Mucosa of descending colon (tissue), 3 donors: ENCODE measurements at regions not wholly inside any gene's neighbourhood (a gene's known extent, or its start where the extent isn't known, plus 50 kb on each side); places are given as distances from the start of the nearest gene placed in this dataset.

Source experiments
- ATAC-seq: fragments of 200-7000 bp; cut with Tn5 transposase; one replicate; pipeline ENCODE4 v1.9.1; 2020; ENCODE audit warnings: mild to moderate bottlenecking, moderate library complexity
- DNase-seq, 3 donors: peaks; one replicate each; pipeline ENCODE4 v3.0.0-alpha.2; 2020
- H3K36me3 ChIP-seq: fragments of 200-600 bp; one replicate; pipeline ENCODE4 v1.8.0; 2021; ENCODE audit warnings: low read depth, mild to moderate bottlenecking
- H3K4me1 ChIP-seq: fragments of 200-600 bp; one replicate; pipeline ENCODE4 v1.8.0; 2021; ENCODE audit warnings: low read depth, mild to moderate bottlenecking
- H3K4me3 ChIP-seq: fragments of 200-600 bp; one replicate; pipeline ENCODE4 v1.8.0; 2021; ENCODE audit warnings: mild to moderate bottlenecking
- H3K9me3 ChIP-seq: fragments of 200-600 bp; one replicate; pipeline ENCODE4 v1.8.0; 2021; ENCODE audit warnings: mild to moderate bottlenecking
- intact Hi-C, 2 donors: fragments of 100-400 bp; cut with DNase I in 1 of 2; cut with micrococcal nuclease in 1 of 2; formaldehyde crosslinking; loops; one replicate each; pipeline versions ENCODE4 v1.11.0 to v1.11.1; 2022; cut with DNase I, micrococcal nuclease
- TF ChIP-seq, protein P1 (sequence below): fragments of 200-600 bp; IDR thresholded peaks from one replicate; pipeline ENCODE4 v1.8.0; 2022; ENCODE audit warnings: antibody characterized with exemption, mild to moderate bottlenecking
- donor health status: DM: no; HTN: no; CAD: no; lungs with moderate emphysema.
- donor health status: DM: no; HTN: no; CAD: no.
- donor health status: DM: no; HTN: yes; CAD: no.

DNA sequence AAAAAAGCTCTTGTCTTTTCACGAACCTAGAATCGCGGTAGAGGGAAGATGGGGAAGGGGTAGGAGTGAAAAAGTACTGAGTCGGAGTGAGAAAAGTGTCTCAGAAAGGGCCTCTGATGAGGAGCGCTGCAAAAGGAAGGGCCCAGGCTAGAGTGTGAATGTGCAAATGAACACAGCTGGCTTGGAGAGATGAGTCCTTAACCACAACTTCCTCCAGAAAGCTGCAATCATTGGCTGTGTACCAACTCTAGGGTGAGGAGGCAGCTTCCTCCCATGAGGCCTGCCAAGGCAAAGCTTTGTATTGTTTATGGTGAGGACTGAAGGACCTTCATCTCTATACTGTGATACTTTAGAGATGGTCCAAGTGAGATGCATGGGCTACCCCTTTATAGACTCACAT is 566.9 kb upstream of the ANO5 start:
- intact Hi-C loops: no loop called here
- peak in 1 of 3 donors; percentile 11 for DNase-seq

GRCh38 chr11:21628641-21629040 is 564.2 kb upstream of the ANO5 start:
- intact Hi-C loops: no loop called here
- TF ChIP-seq, protein P1, sequence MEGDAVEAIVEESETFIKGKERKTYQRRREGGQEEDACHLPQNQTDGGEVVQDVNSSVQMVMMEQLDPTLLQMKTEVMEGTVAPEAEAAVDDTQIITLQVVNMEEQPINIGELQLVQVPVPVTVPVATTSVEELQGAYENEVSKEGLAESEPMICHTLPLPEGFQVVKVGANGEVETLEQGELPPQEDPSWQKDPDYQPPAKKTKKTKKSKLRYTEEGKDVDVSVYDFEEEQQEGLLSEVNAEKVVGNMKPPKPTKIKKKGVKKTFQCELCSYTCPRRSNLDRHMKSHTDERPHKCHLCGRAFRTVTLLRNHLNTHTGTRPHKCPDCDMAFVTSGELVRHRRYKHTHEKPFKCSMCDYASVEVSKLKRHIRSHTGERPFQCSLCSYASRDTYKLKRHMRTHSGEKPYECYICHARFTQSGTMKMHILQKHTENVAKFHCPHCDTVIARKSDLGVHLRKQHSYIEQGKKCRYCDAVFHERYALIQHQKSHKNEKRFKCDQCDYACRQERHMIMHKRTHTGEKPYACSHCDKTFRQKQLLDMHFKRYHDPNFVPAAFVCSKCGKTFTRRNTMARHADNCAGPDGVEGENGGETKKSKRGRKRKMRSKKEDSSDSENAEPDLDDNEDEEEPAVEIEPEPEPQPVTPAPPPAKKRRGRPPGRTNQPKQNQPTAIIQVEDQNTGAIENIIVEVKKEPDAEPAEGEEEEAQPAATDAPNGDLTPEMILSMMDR: no peak
- Histone ChIP-seq H3K4me3 (no peak overlapping the region), H3K4me1 (no peaks in the 10 kb centered on the region), H3K9me3 (peaks cover 27% of the 10 kb centered on the region), H3K36me3 (no peaks in the 10 kb centered on the region)
- DNase-seq (no peak), ATAC-seq (no peak)

More for the DNA sequence above, 566.9 kb upstream of the ANO5 start:
- H3K4me3 ChIP-seq: no peak overlapping the region
- H3K4me1 ChIP-seq: no peaks in the 10 kb centered on the region
- no peaks in the 10 kb centered on the region for H3K36me3 ChIP-seq
- TF ChIP-seq, protein P1: no peak
- ATAC-seq: peak; percentile 50
- H3K9me3 ChIP-seq: peaks cover 27% of the 10 kb centered on the region

GRCh38 chr11:21630934-21631478 is 561.9 kb upstream of the ANO5 start:
- TF ChIP-seq, protein P1: no peak
- no peaks in the 10 kb centered on the region for H3K4me1 ChIP-seq

GRCh38 chr11:21631991-21632390 is 560.9 kb upstream of the ANO5 start:
- intact Hi-C loops: no loop called here
- no peaks in the 10 kb centered on the region for H3K4me1 ChIP-seq
- peaks cover 22% of the 10 kb centered on the region for H3K9me3 ChIP-seq
- ATAC-seq: no peak
- TF ChIP-seq, protein P1: no peak
- no peak for DNase-seq
- H3K36me3 ChIP-seq: no peaks in the 10 kb centered on the region
- H3K4me3 ChIP-seq: no peak overlapping the region

More at GRCh38 chr11:21630934-21631478, 561.9 kb upstream of the ANO5 start:
- no peak for DNase-seq
- ATAC-seq: no peak
- peaks cover 28% of the 10 kb centered on the region for H3K9me3 ChIP-seq
- no peak overlapping the region for H3K4me3 ChIP-seq
- H3K36me3 ChIP-seq: no peaks in the 10 kb centered on the region
- intact Hi-C loops: no loop called here

GRCh38 chr11:21634491-21634890 is 558.4 kb upstream of the ANO5 start:
- Histone ChIP-seq H3K4me1 (no peaks in the 10 kb centered on the region), H3K36me3 (no peaks in the 10 kb centered on the region), H3K4me3 (no peak overlapping the region), H3K9me3 (peaks cover 9% of the 10 kb centered on the region)
- intact Hi-C loops: no loop called here
- ATAC-seq: no peak
- DNase-seq: no peak
- TF ChIP-seq, protein P1: no peak

- Histone ChIP-seq H3K36me3 (no peaks in the 10 kb centered on the region), H3K4me1 (no peaks in the 10 kb centered on the region), H3K4me3 (no peak overlapping the region), H3K9me3 (peaks cover 9% of the 10 kb centered on the region)
- no peak for DNase-seq
- no peak for ATAC-seq
- intact Hi-C loops: no loop called here
- TF ChIP-seq, protein P1: no peak
Observed at GRCh38 chr11:21634956-21635355, 557.9 kb upstream of the ANO5 start.
